Upper lobe of left lung (tissue), 6 donors: ENCODE measurements at regions not wholly inside any gene's neighbourhood (a gene's known extent, or its start where the extent isn't known, plus 50 kb on each side); places are given as distances from the start of the nearest gene placed in this dataset.

Experiments
- ATAC-seq, 2 donors: fragments of 200-7000 bp; cut with Tn5 transposase; one replicate each; pipeline ENCODE4 v1.9.1; 2022; ENCODE audit warnings: mild to moderate bottlenecking in 2 of 2, moderate library complexity in 2 of 2; ENCODE audit not compliant: low FRiP score in 2 of 2
- DNase-seq, 2 donors: peaks; one replicate each; pipeline ENCODE4 v3.0.0-alpha.2; 2019 to 2020
- H3K27ac ChIP-seq, 4 donors: fragments of 200-600 bp; sonication (generic); one replicate each; pipeline ENCODE4 v1.5.1; 2016 to 2019
- H3K27me3 ChIP-seq, 4 donors: fragments of 200-600 bp; sonication (generic); one replicate each; pipeline ENCODE4 v1.5.1; 2017 to 2019
- H3K36me3 ChIP-seq, 4 donors: fragments of 200-600 bp; sonication (generic); one replicate each; pipeline ENCODE4 v1.5.1; 2016 to 2019
- H3K4me1 ChIP-seq, 4 donors: fragments of 200-600 bp; sonication (generic); one replicate each; pipeline ENCODE4 v1.5.1; 2018 to 2019
- H3K4me3 ChIP-seq, 4 donors: fragments of 200-600 bp; sonication (generic); one replicate each; pipeline ENCODE4 v1.5.1; 2017 to 2019; ENCODE audit warnings: mild to moderate bottlenecking in 2 of 4, moderate library complexity in 1 of 4
- H3K9me3 ChIP-seq, 4 donors: fragments of 200-600 bp; sonication (generic); one replicate each; pipeline ENCODE4 v1.5.1; 2018 to 2019
- CTCF ChIP-seq, 6 experiments: fragments of 450-650 bp in 4 of 6; fragments of 200-600 bp in 2 of 6; sonication (generic) in 2 of 6; IDR thresholded peaks; one replicate each; pipeline ENCODE4 v1.5.1; 2016 to 2019; ENCODE audit warnings: antibody characterized with exemption in 6 of 6
- EP300 ChIP-seq, 4 donors: sonication (generic); formaldehyde crosslinking; IDR thresholded peaks; one replicate each; pipeline ENCODE4 v1.5.1; 2017; ENCODE audit warnings: antibody characterized with exemption in 4 of 4, control low read depth in 2 of 4
- POLR2A ChIP-seq, 4 donors: fragments of 450-650 bp; IDR thresholded peaks; one replicate each; pipeline ENCODE4 v1.5.1; 2016 to 2017; ENCODE audit warnings: antibody characterized with exemption in 4 of 4, mild to moderate bottlenecking in 2 of 4
- POLR2AphosphoS5 ChIP-seq, 2 donors: sonication (generic); formaldehyde crosslinking; IDR thresholded peaks; one replicate each; pipeline ENCODE4 v1.5.1; 2017; ENCODE audit warnings: antibody characterized with exemption in 2 of 2
- WGBS, 2 donors: methylation state at CpG; one replicate each; pipeline ENCODE4 v1.1.5; 2017 to 2018; 5-methylcytosine and 5-hydroxymethylcytosine counted together
- donor health status: DM: no; HTN: no; CAD: no; lungs with moderate emphysema.
- donor health status: DM: no; HTN: yes; CAD: no; lungs with severe emphysema.

DNA sequence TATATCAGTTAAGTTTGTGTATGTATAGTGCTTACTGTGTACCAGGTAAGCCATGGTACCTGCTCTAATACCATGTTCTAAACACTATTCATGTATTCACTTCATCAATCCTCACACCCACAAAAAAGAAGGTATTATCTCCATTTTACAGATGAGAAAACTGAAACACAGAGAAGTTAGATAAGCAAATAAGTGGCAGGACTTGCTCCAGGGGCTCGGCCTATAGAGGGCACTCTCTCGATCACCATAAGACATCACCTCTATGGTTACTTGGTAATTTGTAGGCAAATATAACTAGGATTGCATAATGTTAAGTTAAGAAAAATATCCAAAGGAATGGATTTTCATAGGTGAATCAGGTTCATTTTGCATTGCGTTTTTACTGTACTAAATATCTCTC lies 118.1 kb upstream of the FN1 start:
- 94 to 96% methylated on average over 3 of the region's 3 CpGs for WGBS, 2 donors
- H3K4me3 ChIP-seq: no peak overlapping the region
- no peaks in the 10 kb centered on the region for H3K27me3 ChIP-seq
- no peaks in the 10 kb centered on the region for H3K9me3 ChIP-seq
- no peaks in the 10 kb centered on the region for H3K4me1 ChIP-seq
- no peak for TF ChIP-seq POLR2AphosphoS5 (IDR thresholded peaks at IDR 0.05)
- TF ChIP-seq EP300 (IDR thresholded peaks at IDR 0.05): no peak
- no peak for TF ChIP-seq POLR2A (IDR thresholded peaks at IDR 0.05)
- no peak for TF ChIP-seq CTCF (IDR thresholded peaks at IDR 0.05)
- no peaks in the 10 kb centered on the region for H3K36me3 ChIP-seq
- ATAC-seq (no peak), DNase-seq (no peak)
- H3K27ac ChIP-seq: no peak overlapping the region

GRCh38 chr2:215552144-215552580 lies 116.3 kb upstream of the FN1 start:
- Histone ChIP-seq H3K4me1 (no peaks in the 10 kb centered on the region), H3K9me3 (no peaks in the 10 kb centered on the region), H3K27ac (no peak overlapping the region), H3K27me3 (no peaks in the 10 kb centered on the region), H3K36me3 (no peaks in the 10 kb centered on the region), H3K4me3 (no peak overlapping the region)
- no peak for TF ChIP-seq POLR2A (IDR thresholded peaks at IDR 0.05)
- TF ChIP-seq EP300 (IDR thresholded peaks at IDR 0.05): no peak
- no peak for TF ChIP-seq CTCF (IDR thresholded peaks at IDR 0.05)
- TF ChIP-seq POLR2AphosphoS5 (IDR thresholded peaks at IDR 0.05): no peak
- DNase-seq (no peak), ATAC-seq (no peak)
- 73 to 82% methylated on average over 4 of the region's 4 CpGs for WGBS, 2 donors

DNA sequence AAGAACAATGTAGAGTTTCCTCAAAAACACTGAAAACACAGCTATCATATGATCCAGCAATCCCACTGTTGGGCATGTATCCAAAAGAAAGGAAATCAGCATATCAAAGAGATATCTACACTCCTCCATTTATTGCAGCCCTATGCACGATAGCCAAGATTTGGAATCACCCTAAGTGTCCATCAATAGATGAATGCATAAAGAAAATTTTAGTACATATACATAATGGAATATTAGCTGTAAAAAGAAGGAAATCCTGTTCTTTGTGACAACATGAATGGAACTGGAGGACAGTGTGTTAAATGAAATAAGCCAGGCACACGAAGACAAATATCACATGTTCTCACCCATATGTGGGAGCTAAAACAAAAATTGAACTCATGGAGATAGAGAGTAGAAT lies 114.5 kb upstream of the FN1 start:
- WGBS, 2 donors: 45 to 68% methylated on average over 2 of the region's 2 CpGs
- no peak overlapping the region for H3K27ac ChIP-seq
- no peaks in the 10 kb centered on the region for H3K27me3 ChIP-seq
- ATAC-seq (no peak), DNase-seq (no peak)
- H3K4me1 ChIP-seq: no peaks in the 10 kb centered on the region
- H3K9me3 ChIP-seq: no peaks in the 10 kb centered on the region
- H3K4me3 ChIP-seq: no peak overlapping the region
- no peaks in the 10 kb centered on the region for H3K36me3 ChIP-seq
- TF ChIP-seq CTCF (IDR thresholded peaks at IDR 0.05) (no peak), POLR2AphosphoS5 (IDR thresholded peaks at IDR 0.05) (no peak), POLR2A (IDR thresholded peaks at IDR 0.05) (no peak), EP300 (IDR thresholded peaks at IDR 0.05) (no peak)

GRCh38 chr2:215548714-215549113 lies 112.8 kb upstream of the FN1 start:
- Histone ChIP-seq H3K36me3 (no peaks in the 10 kb centered on the region), H3K4me1 (no peaks in the 10 kb centered on the region), H3K4me3 (no peak overlapping the region), H3K27ac (no peak overlapping the region), H3K27me3 (no peaks in the 10 kb centered on the region), H3K9me3 (no peaks in the 10 kb centered on the region)
- DNase-seq (no peak), ATAC-seq (no peak)
- TF ChIP-seq EP300 (IDR thresholded peaks at IDR 0.05): no peak
- no peak for TF ChIP-seq POLR2AphosphoS5 (IDR thresholded peaks at IDR 0.05)
- no peak for TF ChIP-seq CTCF (IDR thresholded peaks at IDR 0.05)
- no peak for TF ChIP-seq POLR2A (IDR thresholded peaks at IDR 0.05)
- WGBS, 2 donors: 80 to 85% methylated on average over 2 of the region's 2 CpGs

- Histone ChIP-seq H3K9me3 (no peaks in the 10 kb centered on the region), H3K36me3 (no peaks in the 10 kb centered on the region), H3K27ac (no peak overlapping the region), H3K4me3 (no peak overlapping the region), H3K27me3 (no peaks in the 10 kb centered on the region), H3K4me1 (no peaks in the 10 kb centered on the region)
- ATAC-seq (no peak), DNase-seq (no peak)
- TF ChIP-seq POLR2A (IDR thresholded peaks at IDR 0.05) (no peak), POLR2AphosphoS5 (IDR thresholded peaks at IDR 0.05) (no peak), CTCF (IDR thresholded peaks at IDR 0.05) (no peak), EP300 (IDR thresholded peaks at IDR 0.05) (no peak)
Measured at GRCh38 chr2:215542690-215543089, 106.8 kb upstream of the FN1 start.
